ENCODE measurements at regions not wholly inside any gene's neighbourhood (a gene's known extent, or its start where the extent isn't known, plus 50 kb on each side); places are given as distances from the start of the nearest gene placed in this dataset.

DNA sequence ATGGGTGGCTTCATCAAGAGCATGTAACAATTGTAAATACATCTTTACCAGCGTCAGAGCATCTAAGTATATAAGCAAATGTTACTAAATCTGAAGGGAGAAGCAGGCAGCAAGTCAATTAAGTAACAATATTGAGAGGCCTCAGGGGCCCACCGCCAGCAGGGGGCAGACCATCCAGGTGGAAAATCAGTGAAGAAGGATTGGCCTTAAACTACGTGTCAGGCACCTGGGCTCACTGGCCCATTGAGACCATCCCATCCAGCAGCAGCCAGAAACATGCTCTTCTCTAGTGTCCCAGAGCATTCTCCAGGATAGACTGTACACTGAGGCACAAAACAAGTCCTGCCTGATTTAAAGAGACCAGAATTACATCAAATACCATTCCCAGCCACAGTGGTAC, 96.2 kb upstream of the SNTG2 start:
- TF ChIP-seq EZH2phosphoT487 (IDR thresholded peaks at IDR 0.05; ENCODE audit: low read length) (no peak), EZH2 (optimal IDR thresholded peaks at IDR 0.05; ENCODE audit: low read depth, low read length) (no peak)
- TF ChIP-seq, protein P1, sequence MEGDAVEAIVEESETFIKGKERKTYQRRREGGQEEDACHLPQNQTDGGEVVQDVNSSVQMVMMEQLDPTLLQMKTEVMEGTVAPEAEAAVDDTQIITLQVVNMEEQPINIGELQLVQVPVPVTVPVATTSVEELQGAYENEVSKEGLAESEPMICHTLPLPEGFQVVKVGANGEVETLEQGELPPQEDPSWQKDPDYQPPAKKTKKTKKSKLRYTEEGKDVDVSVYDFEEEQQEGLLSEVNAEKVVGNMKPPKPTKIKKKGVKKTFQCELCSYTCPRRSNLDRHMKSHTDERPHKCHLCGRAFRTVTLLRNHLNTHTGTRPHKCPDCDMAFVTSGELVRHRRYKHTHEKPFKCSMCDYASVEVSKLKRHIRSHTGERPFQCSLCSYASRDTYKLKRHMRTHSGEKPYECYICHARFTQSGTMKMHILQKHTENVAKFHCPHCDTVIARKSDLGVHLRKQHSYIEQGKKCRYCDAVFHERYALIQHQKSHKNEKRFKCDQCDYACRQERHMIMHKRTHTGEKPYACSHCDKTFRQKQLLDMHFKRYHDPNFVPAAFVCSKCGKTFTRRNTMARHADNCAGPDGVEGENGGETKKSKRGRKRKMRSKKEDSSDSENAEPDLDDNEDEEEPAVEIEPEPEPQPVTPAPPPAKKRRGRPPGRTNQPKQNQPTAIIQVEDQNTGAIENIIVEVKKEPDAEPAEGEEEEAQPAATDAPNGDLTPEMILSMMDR (IDR thresholded peaks at IDR 0.05; ENCODE audit: low read length) = peak; percentile 26

Data from MM.1S (cell line).